Loucy (cell line): ENCODE measurements at regions not wholly inside any gene's neighbourhood (a gene's known extent, or its start where the extent isn't known, plus 50 kb on each side); places are given as distances from the start of the nearest gene placed in this dataset.

Source experiments
- H2AFZ ChIP-seq: fragments of 200-600 bp; sonication (generic); 2 replicates; pipeline ENCODE4 v1.6.0; 2016; ENCODE audit warnings: antibody characterized with exemption, mild to moderate bottlenecking, low read length, moderate library complexity
- H3F3A ChIP-seq: fragments of 200-600 bp; 2 replicates; pipeline ENCODE4 v1.6.0; 2016; ENCODE audit warnings: antibody characterized with exemption, low read depth, mild to moderate bottlenecking
- H3K27me3 ChIP-seq: fragments of 200-600 bp; sonication (generic); 2 replicates; pipeline ENCODE4 v1.6.1; 2014; ENCODE audit warnings: low read length, mild to moderate bottlenecking; ENCODE audit not compliant: insufficient read depth, poor library complexity, severe bottlenecking
- H3K36me3 ChIP-seq: fragments of 200-600 bp; sonication (generic); 2 replicates; pipeline ENCODE4 v1.6.1; 2016; ENCODE audit warnings: low read length; ENCODE audit not compliant: insufficient read depth
- H3K4me1 ChIP-seq: fragments of 200-600 bp; sonication (generic); 2 replicates; pipeline ENCODE4 v1.5.1; 2014; ENCODE audit warnings: low read length, mild to moderate bottlenecking; ENCODE audit not compliant: insufficient read depth, poor library complexity, severe bottlenecking
- H3K4me2 ChIP-seq: fragments of 200-600 bp; sonication (generic); 2 replicates; pipeline ENCODE4 v1.6.0; 2014; ENCODE audit warnings: antibody characterized with exemption, low read length, low read depth, mild to moderate bottlenecking; ENCODE audit not compliant: poor library complexity, severe bottlenecking
- H3K4me3 ChIP-seq: fragments of 200-600 bp; sonication (generic); 2 replicates; pipeline ENCODE4 v1.5.1; 2014; ENCODE audit warnings: low read length, mild to moderate bottlenecking, mixed read lengths; ENCODE audit not compliant: poor library complexity, severe bottlenecking
- H3K79me2 ChIP-seq: fragments of 200-600 bp; sonication (generic); 2 replicates; pipeline ENCODE4 v1.6.1; 2014; ENCODE audit warnings: low read length; ENCODE audit not compliant: insufficient read depth
- H3K9ac ChIP-seq: fragments of 200-600 bp; sonication (generic); 2 replicates; pipeline ENCODE4 v1.6.0; 2014; ENCODE audit warnings: mild to moderate bottlenecking, low read depth, low read length, moderate library complexity; ENCODE audit not compliant: poor library complexity, severe bottlenecking
- H3K9me2 ChIP-seq: fragments of 200-600 bp; sonication (generic); replicated peaks from 2 replicates; pipeline ENCODE4 v1.6.1; 2016; ENCODE audit warnings: low read depth, low read length, mixed read lengths
- H3K9me3 ChIP-seq: fragments of 200-600 bp; sonication (generic); 2 replicates; pipeline ENCODE4 v1.6.1; 2014; ENCODE audit warnings: mild to moderate bottlenecking, antibody characterized with exemption, low read length, low read depth; ENCODE audit not compliant: insufficient read depth
- H4K20me1 ChIP-seq: fragments of 200-600 bp; sonication (generic); 2 replicates; pipeline ENCODE4 v1.6.0; 2014; ENCODE audit warnings: antibody characterized with exemption, low read length, mild to moderate bottlenecking; ENCODE audit not compliant: insufficient read depth, poor library complexity, severe bottlenecking
- EZH2phosphoT487 ChIP-seq: fragments of 200-600 bp; IDR thresholded peaks from 2 replicates; pipeline ENCODE4 v1.6.1; 2018; ENCODE audit warnings: antibody characterized with exemption, mild to moderate bottlenecking, moderate library complexity, borderline replicate concordance
- TF ChIP-seq, protein P1 (sequence below): fragments of 200-600 bp; sonication (generic); conservative IDR thresholded peaks from 2 replicates; pipeline ENCODE4 v1.5.1; 2014; ENCODE audit warnings: mild to moderate bottlenecking, antibody characterized with exemption, low read length

DNA sequence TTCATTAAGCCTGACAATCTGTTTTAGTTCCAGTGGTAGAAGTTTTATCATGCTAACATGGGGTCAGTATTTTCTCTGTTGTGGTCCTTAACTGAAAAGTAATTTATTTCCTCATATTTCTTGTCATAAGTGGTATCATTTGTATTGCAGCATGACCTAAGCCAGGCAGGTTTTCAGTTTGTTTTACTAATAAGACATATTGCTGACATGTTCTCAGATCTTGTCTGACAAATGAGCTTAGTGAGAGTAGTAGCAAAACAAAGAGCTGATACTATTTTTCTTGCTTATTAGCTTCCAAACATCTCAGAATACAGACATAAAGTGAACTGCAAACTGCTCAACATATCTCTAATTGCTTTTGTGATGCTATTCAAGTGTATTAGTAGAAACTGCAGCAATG, 293.6 kb downstream of the DSEL start:
- no peak overlapping the region for H3K4me3 ChIP-seq

GRCh38 chr18:67219821-67220220, 296.7 kb downstream of the DSEL start:
- Histone ChIP-seq H3K9me2 (no peaks in the 10 kb centered on the region), H3F3A (no peaks in the 10 kb centered on the region), H2AFZ (0 out of 2 replicates have a peak overlapping the region, but pooled peaks have one; percentile 23), H3K9ac (no peak overlapping the region), H4K20me1 (no peaks in the 10 kb centered on the region), H3K4me1 (no peaks in the 10 kb centered on the region), H3K79me2 (no peaks in the 10 kb centered on the region), H3K36me3 (no peaks in the 10 kb centered on the region), H3K27me3 (no peaks in the 10 kb centered on the region), H3K9me3 (no peaks in the 10 kb centered on the region), H3K4me3 (no peak overlapping the region), H3K4me2 (no peak overlapping the region)
- TF ChIP-seq, protein P1, sequence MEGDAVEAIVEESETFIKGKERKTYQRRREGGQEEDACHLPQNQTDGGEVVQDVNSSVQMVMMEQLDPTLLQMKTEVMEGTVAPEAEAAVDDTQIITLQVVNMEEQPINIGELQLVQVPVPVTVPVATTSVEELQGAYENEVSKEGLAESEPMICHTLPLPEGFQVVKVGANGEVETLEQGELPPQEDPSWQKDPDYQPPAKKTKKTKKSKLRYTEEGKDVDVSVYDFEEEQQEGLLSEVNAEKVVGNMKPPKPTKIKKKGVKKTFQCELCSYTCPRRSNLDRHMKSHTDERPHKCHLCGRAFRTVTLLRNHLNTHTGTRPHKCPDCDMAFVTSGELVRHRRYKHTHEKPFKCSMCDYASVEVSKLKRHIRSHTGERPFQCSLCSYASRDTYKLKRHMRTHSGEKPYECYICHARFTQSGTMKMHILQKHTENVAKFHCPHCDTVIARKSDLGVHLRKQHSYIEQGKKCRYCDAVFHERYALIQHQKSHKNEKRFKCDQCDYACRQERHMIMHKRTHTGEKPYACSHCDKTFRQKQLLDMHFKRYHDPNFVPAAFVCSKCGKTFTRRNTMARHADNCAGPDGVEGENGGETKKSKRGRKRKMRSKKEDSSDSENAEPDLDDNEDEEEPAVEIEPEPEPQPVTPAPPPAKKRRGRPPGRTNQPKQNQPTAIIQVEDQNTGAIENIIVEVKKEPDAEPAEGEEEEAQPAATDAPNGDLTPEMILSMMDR: no peak
- no peak for TF ChIP-seq EZH2phosphoT487

More for the DNA sequence above, 293.6 kb downstream of the DSEL start:
- Histone ChIP-seq H3K4me2 (no peak overlapping the region), H3K9me3 (no peaks in the 10 kb centered on the region), H3K79me2 (no peaks in the 10 kb centered on the region), H3K9ac (no peak overlapping the region), H3K36me3 (no peaks in the 10 kb centered on the region), H2AFZ (peak overlapping the region; percentile 87), H4K20me1 (no peaks in the 10 kb centered on the region), H3K4me1 (no peaks in the 10 kb centered on the region), H3K27me3 (no peaks in the 10 kb centered on the region), H3K9me2 (no peaks in the 10 kb centered on the region), H3F3A (no peaks in the 10 kb centered on the region)
- TF ChIP-seq, protein P1: no peak
- TF ChIP-seq EZH2phosphoT487: no peak

DNA sequence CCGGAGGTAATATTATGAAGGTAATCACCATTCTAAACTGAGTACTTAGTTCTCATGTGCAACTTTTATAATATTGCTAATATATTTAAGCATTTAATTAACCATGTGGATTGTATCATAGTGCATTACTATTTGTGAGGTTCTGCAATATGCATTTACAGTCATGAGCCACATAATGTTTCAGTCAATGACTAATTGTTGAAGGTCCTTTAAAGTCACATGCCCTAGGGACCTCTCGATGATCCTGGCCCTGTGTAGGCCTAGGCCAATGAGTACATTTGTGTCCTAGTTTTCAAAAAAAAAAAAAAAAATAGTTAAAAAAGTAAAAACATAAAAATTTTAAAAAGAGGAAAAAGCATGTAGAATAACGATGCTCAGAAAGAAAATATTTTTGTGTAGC, 298.0 kb downstream of the DSEL start:
- H3K9me3 ChIP-seq: no peaks in the 10 kb centered on the region
- no peaks in the 10 kb centered on the region for H3K4me1 ChIP-seq
- no peaks in the 10 kb centered on the region for H3K27me3 ChIP-seq
- no peak overlapping the region for H3K4me3 ChIP-seq
- H4K20me1 ChIP-seq: no peaks in the 10 kb centered on the region
- no peak overlapping the region for H3K9ac ChIP-seq
- no peaks in the 10 kb centered on the region for H3K79me2 ChIP-seq
- no peaks in the 10 kb centered on the region for H3F3A ChIP-seq
- TF ChIP-seq, protein P1: no peak
- no peak for TF ChIP-seq EZH2phosphoT487
- H3K4me2 ChIP-seq: no peak overlapping the region
- H3K9me2 ChIP-seq: no peaks in the 10 kb centered on the region
- no peak overlapping the region for H2AFZ ChIP-seq
- H3K36me3 ChIP-seq: no peaks in the 10 kb centered on the region
